ENCODE measurements at regions not wholly inside any gene's neighbourhood (a gene's known extent, or its start where the extent isn't known, plus 50 kb on each side); places are given as distances from the start of the nearest gene placed in this dataset.

- TF ChIP-seq CTCF (IDR thresholded peaks at IDR 0.05; ENCODE audit: insufficient read depth, low read length, poor library complexity, severe bottlenecking) (no peak), EZH2phosphoT487 (conservative IDR thresholded peaks at IDR 0.05; ENCODE audit: low read length) (no peak)
Measured at GRCh38 chr7:156384706-156385105, 255.9 kb upstream of the RNF32 start.
